ENCODE measurements at regions not wholly inside any gene's neighbourhood (a gene's known extent, or its start where the extent isn't known, plus 50 kb on each side); places are given as distances from the start of the nearest gene placed in this dataset.

DNA sequence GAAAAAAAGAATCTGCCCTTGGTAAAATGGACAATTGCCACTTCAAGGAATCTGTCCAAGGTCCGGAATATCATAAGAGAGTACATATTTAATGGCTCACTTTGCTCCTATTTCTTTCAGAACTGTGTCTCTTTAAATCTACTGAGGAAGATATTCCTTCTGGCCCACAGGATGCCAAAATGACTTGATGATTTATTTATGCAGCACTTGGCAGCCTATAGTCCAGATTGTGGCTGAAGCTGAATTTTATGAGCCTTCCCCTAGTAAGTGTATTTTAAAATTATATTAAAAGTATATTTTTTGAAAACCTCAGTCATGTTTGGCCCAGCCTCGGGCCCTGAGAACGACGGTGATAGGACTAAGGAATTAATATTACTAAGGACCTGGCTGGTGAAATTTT, 465.1 kb upstream of the HNRNPA3 start:
- no peak for DNase-seq

DNA sequence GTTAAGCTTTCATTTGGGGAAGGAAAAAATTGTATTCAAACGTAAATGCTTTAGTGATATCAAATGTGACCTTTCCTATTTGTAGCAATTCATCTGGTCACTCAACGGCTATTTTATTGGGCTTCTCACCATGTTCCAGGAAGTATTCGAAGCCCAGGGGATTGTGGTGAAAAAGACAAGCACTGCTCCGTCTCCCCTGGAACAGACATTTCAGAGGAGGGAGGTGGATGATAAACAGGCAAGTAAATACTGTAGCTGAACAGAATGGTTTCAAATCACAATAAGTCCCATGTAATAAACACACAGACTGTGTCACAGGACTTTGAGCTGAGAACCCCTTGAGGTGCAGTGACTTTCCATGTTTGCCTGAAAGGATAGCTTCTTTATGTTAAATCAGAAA, 464.7 kb upstream of the HNRNPA3 start:
- no peak for DNase-seq

DNA sequence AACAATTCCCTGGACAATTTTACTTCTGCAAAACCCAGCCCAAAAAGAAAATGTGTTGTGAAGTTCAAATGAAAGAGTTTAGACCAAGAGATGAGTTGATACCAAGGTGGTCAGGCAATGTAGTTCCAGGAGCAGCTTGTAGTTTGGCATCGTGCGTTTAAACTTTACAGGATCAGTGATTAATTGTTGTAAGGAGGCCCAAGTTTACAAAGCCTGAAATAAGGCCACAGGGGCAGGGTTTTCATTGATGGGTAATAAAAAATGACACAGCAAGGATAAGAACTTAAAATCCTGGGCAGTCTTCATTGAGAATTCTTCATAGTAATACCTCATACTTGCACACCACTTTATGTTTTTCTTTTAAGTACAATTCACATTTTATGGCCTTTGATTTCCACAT, 463.9 kb upstream of the HNRNPA3 start:
- no peak for DNase-seq

DNA sequence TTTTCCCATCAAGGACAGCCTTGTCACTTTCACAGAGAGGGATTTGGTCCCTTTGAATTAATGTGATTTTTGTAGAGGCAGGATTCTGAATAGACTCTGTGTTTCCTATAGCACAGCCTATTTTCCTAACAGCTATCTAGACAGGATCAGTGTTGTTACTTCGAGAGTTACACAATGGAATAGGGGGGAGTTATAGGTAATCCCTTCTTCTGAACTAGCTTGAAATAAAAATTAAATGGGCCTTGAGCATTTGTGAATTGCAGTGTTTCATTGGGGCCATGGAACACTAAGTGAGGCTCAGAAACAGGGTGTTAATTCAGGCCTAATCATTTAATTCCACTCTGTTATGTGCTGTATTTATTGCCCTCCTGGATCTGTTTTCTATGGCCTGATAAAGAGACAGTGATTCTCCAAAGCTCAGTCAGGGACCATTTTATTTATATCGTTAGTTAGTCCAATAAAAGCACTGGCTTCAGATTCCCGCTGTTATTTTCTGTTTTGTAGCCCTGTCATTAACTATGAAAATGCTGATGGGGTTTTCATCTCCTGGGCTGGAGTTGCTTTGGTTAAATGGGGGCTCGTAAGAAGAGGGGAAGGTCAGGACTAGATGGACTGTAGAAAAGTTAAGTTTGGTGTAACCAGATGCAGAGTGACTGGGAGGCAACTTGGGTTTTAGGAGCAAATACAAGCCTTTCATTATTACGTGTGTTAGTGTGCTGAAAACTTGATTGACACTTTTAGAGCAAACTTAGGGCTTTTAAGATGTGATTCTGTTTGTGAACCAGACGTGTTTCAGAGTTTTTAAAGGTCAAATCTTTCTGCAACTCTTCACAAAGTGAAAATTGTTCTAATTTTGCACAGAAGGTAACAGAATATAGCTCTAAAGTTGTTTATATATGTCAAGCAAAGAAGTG, 461.0 kb upstream of the HNRNPA3 start:
- DNase-seq, result no peak

DNA sequence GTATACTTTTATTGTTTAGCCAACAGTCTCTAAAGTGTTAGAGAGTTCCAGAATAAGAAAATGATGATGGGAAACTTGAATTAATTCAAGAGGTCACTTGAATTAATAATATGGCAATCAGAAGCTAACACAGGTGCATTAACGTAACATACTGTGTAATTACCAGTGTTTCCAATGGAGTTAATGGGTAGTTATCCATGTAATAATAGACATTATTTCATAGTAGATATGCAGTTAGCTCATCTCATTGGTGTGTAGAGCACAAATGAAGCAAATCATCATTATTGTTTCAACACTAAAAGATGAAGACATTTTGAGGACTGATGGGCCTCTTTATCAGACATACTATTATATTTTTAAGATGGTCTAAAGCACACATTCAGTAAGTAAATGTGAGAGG, 460.3 kb upstream of the HNRNPA3 start:
- DNase-seq, result no peak

DNA sequence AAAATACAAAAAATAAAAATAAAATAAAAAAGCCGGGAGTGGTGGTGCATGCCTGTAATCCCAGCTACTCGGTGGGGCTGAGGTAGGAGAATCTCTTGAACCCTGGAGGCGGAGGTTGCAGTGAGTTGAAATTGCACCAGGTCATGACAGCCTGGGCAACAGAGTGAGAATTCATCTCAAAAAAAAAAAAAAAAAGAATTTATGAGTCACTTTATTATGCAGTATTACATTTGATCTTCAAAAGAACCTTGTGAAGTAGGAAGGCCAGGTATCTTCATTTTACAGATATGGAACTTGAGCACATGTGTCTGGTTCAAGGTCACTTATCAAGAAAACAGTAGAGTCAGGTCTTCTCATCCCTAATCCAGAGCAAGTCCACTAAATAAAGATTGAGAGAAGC, 459.4 kb upstream of the HNRNPA3 start:
- no peak for DNase-seq

DNA sequence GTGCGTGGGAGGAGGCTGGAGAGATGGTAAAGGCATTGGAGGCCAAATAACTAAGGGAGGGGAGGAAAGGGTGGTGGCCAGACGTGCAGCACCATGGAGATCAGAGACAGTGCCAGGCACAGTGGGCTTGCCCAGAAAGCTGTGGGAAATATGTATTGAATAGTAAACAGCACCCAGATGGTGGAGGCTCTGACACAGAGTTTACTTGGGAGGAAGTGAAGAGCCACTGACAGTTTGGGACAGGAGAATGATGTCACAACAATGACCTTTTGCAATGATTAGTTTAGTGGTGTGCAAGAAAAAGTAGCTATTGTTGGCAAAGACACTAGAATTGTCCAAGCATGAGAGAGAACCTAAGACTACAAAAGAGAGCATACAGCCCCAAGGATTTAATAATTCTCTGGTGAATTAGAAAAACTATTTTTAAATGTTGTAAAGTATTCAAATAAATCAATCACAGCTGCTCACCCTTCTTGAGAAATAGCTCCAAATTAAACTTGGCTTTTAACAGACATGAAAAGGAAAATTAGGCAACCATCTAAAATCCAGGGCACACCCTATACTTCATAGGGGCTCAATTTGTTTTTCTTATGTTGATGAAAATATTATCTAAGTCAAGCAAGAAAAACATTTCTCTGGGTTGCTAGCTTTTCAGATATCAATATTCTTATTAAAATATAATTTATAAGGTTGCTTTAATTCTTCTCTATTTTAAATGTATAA, 458.7 kb upstream of the HNRNPA3 start:
- DNase-seq, result no peak

DNA sequence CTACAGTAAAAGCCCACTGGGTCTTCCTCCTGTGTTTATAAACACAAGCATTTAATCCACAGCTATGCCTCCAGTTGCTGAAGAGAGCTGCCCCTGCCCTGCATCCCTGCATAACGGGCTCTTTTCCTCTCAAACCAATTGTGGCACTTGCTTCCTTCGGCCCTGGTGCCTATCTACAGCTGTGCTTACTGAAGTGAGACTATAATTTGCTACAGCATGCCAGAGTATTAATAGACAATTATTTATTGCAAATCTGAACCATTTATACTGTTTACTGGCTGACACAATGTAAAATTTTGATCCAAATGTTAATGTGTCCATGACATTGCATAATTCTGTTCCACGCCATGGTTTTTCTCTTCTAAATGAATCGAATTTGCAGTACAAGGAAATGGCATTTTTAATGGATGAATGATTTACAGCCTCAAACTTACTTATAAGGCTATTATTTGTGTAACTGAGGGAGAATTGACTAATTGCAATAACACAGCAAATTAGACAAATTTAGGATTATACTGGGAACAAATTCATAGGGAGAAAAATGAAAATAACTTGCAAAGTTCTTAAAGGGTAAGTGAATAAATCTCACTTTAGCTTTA, 457.0 kb upstream of the HNRNPA3 start:
- DNase-seq, result no peak

DNA sequence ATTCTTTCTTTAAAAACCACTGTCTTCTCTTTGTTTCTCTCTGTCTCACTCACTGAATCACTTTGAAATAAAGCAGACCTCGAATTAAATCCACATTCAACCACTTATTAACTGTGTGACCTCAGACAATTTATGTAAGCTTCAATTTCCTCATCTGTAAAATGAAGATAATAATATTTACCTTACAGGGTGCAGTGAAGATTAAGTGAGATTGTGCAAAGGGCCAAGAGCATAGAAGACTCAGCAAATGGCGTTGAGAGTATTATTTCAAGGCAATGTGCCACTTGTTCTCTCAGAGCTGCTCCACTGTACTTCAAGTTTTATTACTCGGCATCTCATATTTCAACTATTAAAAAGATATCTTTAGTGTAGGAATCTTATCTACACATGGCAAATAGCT, 454.2 kb upstream of the HNRNPA3 start:
- no peak for DNase-seq

DNA sequence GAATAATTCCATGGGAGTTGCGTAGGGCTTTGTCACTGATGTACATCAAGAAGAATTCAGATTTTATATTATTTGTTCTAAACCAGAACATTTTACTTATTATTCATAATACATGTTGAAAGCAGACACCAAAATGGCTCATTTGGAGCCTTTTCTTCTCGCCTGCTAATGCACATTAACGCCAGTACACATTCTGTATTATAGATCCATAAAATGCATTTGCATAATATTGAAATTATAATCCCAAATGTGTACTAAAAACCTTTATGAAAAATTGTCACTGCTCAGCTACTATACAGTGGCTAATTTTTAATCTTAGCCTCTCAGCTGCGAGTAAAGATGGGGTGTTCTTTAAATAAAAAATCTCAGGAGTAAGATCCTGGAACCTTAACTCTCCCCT, 452.2 kb upstream of the HNRNPA3 start:
- no peak for DNase-seq

DNA sequence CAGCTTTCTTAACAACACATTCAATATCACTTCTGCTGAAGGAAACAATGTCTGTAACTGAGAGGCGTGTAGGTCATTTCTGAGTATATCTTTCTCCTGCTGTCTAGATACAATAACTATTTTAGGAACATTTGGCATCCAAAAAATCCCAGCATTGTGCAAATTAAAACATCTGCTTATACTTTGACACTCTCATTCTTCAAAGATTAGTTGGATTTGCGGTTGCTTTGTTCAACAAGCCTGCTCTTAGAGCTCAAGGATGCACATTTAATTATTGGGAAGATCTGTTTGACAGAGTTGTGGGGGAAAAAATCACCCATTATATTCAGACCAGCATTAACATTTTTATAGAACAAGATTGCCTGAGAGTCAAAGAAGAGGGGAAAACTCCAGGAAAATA, 449.5 kb upstream of the HNRNPA3 start:
- no peak for DNase-seq

DNA sequence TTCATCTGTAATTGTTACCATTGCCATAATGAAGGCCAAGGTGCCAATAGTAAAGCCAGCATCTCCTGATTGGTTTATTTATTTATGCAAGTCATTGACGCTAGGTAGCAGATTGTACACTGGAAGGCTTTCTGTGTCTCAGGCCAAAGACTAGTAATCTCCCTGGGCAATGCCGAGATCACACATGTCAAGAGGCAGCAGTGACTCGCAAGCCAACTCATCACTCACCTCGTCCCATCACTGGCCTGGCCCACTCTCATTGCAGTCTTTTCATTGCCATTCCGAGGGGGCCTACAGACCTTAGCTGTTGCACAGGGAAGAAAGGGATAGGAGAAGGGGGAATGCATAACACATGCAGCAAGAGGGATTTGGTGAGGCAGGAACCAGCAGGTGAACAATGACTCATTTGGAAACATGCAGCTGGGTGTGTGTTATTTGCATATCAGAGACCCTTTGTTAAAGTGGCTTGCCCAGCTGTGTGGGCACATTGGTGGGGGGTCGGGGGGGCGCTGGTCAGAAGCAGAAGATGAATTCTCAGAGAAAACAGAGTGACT, 448.7 kb upstream of the HNRNPA3 start:
- DNase-seq, result no peak

DNA sequence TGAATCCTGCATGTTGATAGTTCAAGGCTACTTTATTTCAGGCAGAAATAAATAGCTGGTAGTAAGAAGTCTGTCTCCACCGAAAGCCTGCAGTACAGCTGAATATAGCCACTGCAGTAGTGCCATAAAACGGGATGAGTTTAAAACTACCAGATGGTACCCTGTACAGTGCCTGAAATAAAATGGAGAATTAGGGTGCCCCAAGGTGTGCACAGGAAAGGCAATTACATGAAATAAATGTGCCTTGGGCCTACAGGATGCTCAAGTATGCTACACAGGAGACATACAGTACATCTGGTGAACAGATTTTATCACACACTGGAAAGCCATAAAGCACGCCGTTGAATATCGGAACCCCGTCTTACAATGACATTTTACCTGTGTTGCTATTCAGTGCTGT, 447.7 kb upstream of the HNRNPA3 start:
- no peak for DNase-seq

DNA sequence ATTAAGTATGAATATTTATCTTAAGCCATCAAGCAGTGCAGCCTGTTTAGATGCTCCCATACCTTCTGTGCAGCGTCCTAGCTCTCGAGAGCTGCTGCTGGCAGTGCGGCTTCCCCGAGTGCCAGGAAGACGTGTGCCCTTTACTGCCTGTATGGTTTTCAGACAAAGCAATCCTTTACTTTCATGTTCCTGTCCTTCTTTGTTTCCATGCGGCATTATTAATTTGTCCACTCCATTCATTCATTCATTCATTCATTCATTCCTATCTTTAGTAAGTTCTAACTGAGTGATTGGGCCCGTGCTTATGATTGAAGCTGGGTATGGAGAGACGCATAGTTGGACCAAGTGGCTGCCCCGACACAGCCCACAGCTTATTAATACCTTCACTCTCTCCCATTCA, 446.6 kb upstream of the HNRNPA3 start:
- DNase-seq, result no peak

DNA sequence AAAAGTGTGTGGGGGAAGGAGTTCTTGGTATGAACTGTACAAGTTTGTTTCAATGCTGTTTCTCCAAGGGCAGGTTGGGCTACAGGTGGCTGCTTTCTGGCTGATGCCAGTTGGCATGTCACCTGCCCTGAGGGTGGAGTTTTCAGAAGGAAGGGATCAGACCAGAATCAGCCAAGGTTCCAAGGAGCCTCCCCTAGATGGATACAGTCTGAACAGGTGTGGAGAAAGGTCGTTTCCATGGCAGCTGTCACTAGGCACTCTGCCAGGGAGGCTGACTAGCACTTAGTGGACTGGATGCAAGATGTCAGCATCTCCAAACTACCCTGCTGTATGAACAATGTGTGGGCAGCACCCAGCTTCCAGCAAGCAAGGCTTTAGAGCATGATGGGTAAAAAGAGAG, 444.4 kb upstream of the HNRNPA3 start:
- DNase-seq, result no peak

DNA sequence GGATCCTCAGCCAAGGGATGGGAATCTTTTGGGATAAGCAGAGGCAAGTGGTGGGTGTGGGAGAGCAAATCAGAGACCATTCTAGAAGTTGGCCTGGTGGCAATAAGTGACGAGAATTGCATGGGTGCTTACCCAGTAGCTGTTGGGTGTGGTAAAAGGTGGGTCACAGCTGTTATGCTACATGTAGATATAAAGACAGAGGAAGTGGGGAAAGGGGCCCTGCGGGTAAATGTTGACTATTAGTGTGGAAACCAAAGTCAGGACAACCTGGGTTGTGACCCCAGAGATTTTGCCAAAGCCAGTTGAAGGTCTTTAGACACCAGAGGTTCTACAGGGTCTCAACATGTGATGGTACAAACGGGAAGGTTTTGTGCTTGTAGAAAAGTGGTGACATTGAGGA, 443.6 kb upstream of the HNRNPA3 start:
- DNase-seq, result no peak

DNA sequence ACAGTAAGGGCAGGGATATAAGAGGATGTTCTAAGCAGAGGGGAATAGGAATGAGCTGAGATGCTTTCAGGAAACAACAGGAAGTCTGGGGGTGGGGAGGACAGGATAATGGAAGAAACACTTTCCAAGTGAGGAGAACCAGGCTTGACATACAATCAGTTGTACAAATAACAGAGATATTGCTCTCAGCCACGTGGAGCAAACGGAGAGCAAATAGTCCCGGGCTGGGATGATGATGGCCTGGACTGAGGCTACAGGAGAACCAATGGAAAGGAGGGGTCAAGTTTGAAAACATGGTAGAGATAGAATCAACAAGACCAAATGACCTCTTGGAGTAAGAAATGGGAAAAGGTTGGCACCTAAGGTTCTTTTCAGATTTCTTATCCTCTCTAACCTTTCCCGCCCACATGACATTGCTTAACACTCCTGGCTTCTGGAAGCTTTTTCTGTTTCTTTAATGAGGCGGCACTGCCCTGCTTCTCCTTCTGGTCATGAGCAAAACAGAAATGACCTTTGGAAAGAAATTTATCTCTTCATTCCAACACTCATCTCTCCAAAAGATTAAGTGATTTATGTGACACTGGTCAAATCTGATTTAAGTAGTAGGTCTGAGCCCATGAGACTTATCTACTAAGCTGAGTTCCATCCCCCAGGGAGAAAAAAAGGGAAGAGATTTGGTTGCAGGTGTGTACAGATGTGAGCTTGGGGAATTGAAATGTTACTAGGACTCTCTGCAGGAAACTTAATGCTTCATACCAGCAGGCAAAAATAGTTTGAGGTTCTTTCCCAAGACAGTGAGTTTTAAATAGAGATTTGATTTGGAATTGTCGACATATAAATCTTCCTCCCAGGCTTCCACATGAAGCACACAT, 442.9 kb upstream of the HNRNPA3 start:
- DNase-seq, result no peak

DNA sequence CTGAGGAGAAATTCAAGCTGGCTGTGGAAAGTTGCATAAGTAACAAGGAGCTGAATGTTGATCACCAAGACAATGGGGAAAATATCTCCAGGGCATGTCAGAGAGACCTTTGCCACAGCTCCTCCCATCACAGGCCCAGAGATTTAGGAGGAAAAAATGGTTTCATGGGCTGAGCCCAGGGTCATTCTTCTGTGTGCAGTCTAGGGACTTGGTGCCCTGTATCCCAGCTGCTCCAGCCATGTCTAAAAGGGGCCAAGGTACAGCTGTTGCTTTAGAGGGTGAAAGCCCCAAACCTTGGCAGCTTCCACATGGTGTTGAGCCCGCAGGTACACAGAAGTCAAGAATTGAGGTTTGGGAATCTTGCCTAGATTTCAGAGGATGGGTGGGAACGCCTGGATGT, 439.8 kb upstream of the HNRNPA3 start:
- DNase-seq, result no peak

DNA sequence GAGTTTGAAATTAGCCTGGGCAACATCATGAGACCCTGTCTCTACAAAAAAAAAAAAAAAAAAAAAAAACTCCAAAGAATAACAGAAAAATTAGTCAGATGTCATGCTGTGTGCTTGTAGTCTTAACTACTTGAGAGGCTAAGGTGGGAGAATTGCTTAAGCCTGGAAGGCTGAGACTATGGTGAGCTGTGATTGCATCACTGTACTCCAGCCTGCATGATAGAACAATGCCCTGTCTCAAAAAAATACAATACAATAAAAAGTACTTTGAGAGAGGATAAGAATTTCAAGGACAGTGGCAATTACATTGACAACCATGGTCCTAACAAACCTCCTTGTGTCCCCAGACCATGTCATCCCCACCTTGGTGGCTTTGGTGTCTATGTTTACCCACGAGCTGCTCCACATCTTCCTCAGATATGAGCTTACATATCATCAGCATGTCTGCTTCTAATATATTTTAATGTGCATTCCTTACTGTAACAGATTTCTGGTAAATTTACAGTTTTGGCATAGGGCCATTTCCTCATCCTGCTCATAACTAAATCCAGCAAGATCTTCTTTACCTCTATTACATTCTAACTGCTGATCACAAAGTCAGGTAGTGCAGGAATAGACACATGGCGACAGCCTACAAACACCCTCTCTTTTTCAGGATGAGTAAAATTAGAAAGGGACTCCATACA, 437.7 kb upstream of the HNRNPA3 start:
- no peak for DNase-seq

DNA sequence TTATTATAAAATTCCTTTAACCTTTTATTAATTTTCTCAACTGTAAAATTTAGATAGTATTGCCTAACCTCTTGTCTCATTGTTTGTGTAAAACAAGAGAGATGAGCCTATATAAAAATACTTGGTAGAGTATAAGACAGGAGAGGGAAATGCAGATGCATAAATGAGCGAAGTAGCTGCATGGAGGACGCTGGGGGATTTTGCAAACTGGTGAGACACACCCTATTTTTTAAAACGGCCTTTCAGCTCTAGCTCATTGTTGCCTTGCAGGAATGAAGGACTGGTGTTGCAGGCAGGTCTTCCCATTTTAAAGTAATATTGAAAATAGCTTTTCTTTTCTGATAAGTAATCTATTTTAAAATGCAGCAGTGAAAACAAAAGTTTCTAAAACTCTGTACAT, 435.3 kb upstream of the HNRNPA3 start:
- DNase-seq, result no peak

DNA sequence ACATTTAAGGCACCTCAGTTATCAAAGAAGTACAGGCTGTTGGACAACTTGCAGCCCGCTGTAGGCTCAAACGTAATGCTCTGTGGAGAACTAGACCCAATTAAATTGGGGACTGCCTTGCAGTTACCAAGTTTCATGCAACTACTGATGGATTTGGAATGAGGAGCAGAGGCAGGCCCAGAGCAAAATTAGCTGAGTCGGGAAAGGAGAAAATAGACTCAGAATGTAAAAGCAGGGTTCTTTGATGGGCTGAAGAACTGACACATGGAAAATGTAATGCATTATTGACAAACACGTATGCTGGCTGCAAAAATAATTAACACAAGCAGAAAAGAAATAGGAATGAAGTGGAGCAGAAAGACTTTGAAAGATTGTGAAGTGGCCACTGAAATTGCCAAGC, 432.7 kb upstream of the HNRNPA3 start:
- no peak for DNase-seq

DNA sequence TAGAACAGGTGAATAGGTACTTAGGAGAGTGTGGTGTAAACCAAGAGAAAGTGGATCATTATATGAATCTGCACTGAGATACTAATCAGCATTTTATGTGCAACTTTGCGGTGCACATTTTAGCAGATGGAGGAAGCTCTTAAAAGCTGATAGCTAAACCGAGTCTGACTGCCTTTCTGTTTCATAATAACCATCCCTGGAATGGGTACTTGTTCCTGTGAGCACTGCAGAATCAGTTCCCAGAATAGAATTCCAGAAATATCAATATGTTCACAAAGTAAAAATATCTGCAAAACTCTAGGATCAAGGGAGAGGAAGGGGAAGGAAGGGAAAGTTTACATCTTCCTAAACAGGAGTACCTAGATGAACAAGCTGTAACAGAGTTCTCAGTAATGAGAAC, 432.2 kb upstream of the HNRNPA3 start:
- no peak for DNase-seq
